Bronchial epithelial cell (primary cell): ENCODE measurements at regions not wholly inside any gene's neighbourhood (a gene's known extent, or its start where the extent isn't known, plus 50 kb on each side); places are given as distances from the start of the nearest gene placed in this dataset.
A peak's percentile ranks its signal among the peaks of the same experiment; 100 is the strongest.
"Not testable (repeated sequence)": the region's sequence is repeated elsewhere in the genome, so short reads cannot be mapped to it uniquely, and the experiment has no call there.

Source experiments
- DNase-seq: peaks from one replicate; pipeline ENCODE4 v3.0.0-alpha.2; 2010; ENCODE audit warnings: low read depth
- FAIRE-seq: peaks from 2 replicates; lab custom pipeline; 2011; peaks lifted over from hg19 to GRCh38; lab: Jason Lieb, UNC
- H3K27me3 ChIP-seq: 2 replicates; pipeline ENCODE4 v1.5.1; 2011; ENCODE audit warnings: low read length; ENCODE audit not compliant: control insufficient read depth, insufficient read depth
- H3K36me3 ChIP-seq: 2 replicates; pipeline ENCODE4 v1.5.1; 2011; ENCODE audit warnings: low read length; ENCODE audit not compliant: control insufficient read depth, insufficient read depth
- H3K4me3 ChIP-seq: 2 replicates; pipeline ENCODE4 v1.5.1; 2011; ENCODE audit warnings: mild to moderate bottlenecking, low read depth, low read length, control low read depth
- TF ChIP-seq, protein P1 (sequence below): IDR thresholded peaks from 2 replicates; pipeline ENCODE4 v1.5.1; 2011; ENCODE audit warnings: mild to moderate bottlenecking, moderate library complexity, low read length, control low read depth, inconsistent platforms; ENCODE audit not compliant: insufficient read depth, severe bottlenecking

DNA sequence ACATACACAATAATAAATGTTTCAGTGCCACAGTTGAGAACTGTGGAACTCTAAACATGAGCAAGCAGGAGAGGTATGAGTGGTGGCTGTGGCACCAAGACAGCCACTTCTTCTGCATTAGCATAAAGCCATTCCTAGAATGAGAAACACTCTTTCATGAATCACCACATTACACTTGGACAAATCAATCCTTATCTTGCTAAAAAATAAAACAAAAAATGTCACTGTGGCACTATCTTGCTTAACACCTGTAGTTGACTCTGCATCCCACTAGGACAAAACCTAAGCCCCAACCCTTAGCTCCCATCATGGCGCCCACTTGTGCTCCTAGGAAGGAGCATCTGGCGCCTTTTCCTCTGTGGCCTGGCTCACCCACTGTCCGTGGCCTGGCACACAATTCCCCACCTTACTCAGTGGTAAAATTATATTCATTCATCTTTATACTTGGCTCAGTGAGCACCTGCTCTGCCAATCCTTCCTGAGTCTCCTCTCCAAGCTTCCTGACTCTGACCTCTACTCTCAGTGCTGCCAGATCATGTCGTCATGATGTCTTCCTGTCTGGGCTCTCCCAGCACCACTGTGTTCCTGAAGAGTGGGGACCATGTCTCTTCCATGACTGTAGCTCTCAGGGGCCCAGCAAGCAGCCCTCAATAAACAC, 272.9 kb downstream of the LNPK start:
- FAIRE-seq (no peak), DNase-seq (no peak)
- no peak overlapping the region for H3K4me3 ChIP-seq
- no peaks in the 10 kb centered on the region for H3K36me3 ChIP-seq
- TF ChIP-seq, protein P1, sequence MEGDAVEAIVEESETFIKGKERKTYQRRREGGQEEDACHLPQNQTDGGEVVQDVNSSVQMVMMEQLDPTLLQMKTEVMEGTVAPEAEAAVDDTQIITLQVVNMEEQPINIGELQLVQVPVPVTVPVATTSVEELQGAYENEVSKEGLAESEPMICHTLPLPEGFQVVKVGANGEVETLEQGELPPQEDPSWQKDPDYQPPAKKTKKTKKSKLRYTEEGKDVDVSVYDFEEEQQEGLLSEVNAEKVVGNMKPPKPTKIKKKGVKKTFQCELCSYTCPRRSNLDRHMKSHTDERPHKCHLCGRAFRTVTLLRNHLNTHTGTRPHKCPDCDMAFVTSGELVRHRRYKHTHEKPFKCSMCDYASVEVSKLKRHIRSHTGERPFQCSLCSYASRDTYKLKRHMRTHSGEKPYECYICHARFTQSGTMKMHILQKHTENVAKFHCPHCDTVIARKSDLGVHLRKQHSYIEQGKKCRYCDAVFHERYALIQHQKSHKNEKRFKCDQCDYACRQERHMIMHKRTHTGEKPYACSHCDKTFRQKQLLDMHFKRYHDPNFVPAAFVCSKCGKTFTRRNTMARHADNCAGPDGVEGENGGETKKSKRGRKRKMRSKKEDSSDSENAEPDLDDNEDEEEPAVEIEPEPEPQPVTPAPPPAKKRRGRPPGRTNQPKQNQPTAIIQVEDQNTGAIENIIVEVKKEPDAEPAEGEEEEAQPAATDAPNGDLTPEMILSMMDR: no peak
- H3K27me3 ChIP-seq: no peaks in the 10 kb centered on the region

DNA sequence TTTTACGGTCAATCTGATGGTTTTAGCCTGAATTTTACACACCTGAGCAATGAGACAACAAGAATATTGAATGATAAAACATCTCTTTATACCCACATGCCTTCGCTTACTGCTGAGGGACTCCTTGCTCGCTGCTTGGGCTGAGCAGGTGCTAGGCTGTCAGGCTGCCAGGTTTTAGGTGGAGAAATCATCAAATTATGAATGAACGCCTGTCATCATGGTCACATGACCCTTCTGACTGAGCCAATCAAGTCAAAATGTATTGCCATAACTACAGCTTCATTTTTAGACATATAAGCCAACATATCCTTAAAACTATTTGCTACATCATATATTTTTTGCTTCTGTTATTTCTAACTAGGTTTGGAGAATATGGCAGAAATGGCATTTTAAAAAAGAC, 274.0 kb downstream of the LNPK start:
- Histone ChIP-seq H3K27me3 (no peaks in the 10 kb centered on the region), H3K4me3 (no peak overlapping the region), H3K36me3 (no peaks in the 10 kb centered on the region)
- DNase-seq (no peak), FAIRE-seq (no peak)
- TF ChIP-seq, protein P1: no peak

DNA sequence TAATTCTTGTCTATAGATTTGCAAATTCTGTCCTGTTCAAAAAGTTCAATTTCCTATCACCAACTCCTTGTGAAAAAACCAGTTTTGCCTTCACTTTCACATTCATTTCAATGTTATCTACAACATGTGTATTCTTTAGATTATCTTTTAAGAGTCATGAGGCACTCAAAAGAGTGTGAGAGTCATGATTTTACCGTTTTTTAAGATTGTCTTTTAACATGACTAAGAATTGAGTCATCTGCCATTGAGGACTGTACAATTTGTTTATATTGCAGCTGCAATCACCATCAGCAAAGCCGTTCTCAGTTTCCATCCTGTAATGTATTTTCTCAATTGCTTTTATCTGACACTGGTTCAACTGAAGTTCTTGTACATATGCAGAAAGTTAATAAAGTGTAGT, 275.8 kb downstream of the LNPK start:
- H3K27me3 ChIP-seq: no peaks in the 10 kb centered on the region
- no peak for FAIRE-seq
- TF ChIP-seq, protein P1: no peak
- H3K36me3 ChIP-seq: no peaks in the 10 kb centered on the region
- no peak overlapping the region for H3K4me3 ChIP-seq
- DNase-seq: peak; percentile 52

DNA sequence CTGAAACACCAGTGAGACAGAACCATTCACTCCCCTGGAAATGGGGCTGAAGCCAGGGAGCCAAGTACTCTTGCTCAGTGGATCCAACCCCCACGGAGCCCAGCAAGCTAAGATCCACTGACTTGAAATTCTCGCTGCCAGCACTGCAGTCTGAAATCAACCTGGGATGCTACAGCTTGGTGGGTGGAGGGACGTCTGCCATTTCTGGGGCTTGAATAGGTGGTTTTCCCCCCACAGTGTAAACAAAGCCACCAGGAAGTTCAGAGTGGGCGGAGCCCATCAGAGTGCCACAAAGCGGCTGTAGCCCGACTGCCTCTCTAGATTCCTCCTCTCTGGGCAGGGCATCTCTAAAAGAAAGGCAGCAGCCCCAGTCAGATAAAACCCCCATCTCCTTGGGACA, 292.8 kb downstream of the LNPK start:
- DNase-seq (no peak), FAIRE-seq (no peak)
- Histone ChIP-seq H3K36me3 (no peaks in the 10 kb centered on the region), H3K4me3 (no peak overlapping the region), H3K27me3 (no peaks in the 10 kb centered on the region)
- TF ChIP-seq, protein P1: no peak

DNA sequence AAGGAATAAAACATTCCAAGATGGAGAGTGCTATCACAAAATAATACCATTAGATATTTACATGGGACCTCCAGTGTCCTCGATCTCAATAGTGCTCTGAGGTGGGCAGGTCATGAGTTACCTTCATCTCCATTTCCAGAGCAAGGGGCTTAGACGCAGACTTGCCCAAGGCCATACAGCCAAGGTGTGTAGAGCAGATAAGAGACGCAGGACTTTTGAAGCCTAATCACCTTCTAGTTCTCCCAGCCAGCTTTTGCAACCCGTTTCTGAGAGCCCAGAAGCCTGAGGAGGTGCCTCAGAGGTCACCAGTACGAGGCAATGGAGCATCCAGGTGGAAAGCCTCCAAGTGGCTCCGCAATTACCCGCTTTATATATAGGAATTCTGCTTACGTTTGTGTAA, 294.7 kb downstream of the LNPK start:
- TF ChIP-seq, protein P1: no peak
- no peak overlapping the region for H3K4me3 ChIP-seq
- H3K27me3 ChIP-seq: no peaks in the 10 kb centered on the region
- no peak for FAIRE-seq
- DNase-seq: no peak
- no peaks in the 10 kb centered on the region for H3K36me3 ChIP-seq

DNA sequence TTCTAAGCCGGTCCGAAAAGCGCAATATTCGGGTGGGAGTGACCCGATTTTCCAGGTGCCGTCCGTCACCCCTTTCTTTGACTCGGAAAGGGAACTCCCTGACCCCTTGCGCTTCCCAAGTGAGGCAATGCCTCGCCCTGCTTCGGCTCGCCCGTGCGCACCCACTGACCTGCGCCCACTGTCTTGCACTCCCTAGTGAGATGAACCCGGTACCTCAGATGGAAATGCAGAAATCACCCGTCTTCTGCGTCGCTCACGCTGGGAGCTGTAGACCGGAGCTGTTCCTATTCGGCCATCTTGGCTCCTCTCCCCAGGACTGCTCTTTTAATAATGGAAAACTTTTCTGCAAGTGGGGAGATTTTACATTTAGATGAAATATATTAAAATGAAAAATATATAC, 297.5 kb downstream of the LNPK start:
- DNase-seq, H3K27me3 ChIP-seq, H3K4me3 ChIP-seq, H3K36me3 ChIP-seq, FAIRE-seq: not testable (repeated sequence)
